OCI-LY7 (cell line): ENCODE measurements at regions not wholly inside any gene's neighbourhood (a gene's known extent, or its start where the extent isn't known, plus 50 kb on each side); places are given as distances from the start of the nearest gene placed in this dataset.

Experiments
- BruUV-seq: library from RNA; stranded (reverse); fragments of 400-500 nt; replicated peaks from 2 replicates; lab custom pipeline; 2021; lab: Mats Ljungman, UMichigan
- CTCF ChIA-PET: fragments of 300-600 bp; sonication (Branson Sonifier 250); formaldehyde crosslinking; loops from one replicate; lab custom pipeline; 2022; ENCODE audit warnings: antibody characterized with exemption; ENCODE audit not compliant: unreplicated experiment; lab: Charles Lee
- POLR2A ChIA-PET: fragments of 300-600 bp; sonication (Branson Sonifier 250); formaldehyde crosslinking; loops from one replicate; lab custom pipeline; 2022; ENCODE audit warnings: antibody characterized with exemption; lab: Charles Lee
- DNase-seq: peaks from one replicate; pipeline ENCODE4 v3.0.0-alpha.2; 2015; ENCODE audit warnings: low spot score
- H2AFZ ChIP-seq: fragments of 200-600 bp; sonication (generic), shearing (Covaris generic); 2 replicates; pipeline ENCODE4 v1.6.1; 2014; ENCODE audit warnings: mild to moderate bottlenecking, antibody characterized with exemption, low read length, moderate library complexity
- H3K27ac ChIP-seq: fragments of 200-600 bp; sonication (generic); 2 replicates; pipeline ENCODE4 v1.5.1; 2014; ENCODE audit warnings: mixed run types, low read depth, mild to moderate bottlenecking, moderate library complexity, low read length, inconsistent platforms; ENCODE audit not compliant: poor library complexity, severe bottlenecking
- H3K36me3 ChIP-seq: fragments of 200-600 bp; sonication (generic); 2 replicates; pipeline ENCODE4 v1.6.1; 2014; ENCODE audit warnings: mild to moderate bottlenecking, antibody characterized with exemption, low read length, moderate library complexity, mixed read lengths; ENCODE audit not compliant: insufficient read depth
- H3K4me1 ChIP-seq: fragments of 200-600 bp; sonication (generic); 2 replicates; pipeline ENCODE4 v1.5.1; 2014; ENCODE audit warnings: mild to moderate bottlenecking, low read length; ENCODE audit not compliant: insufficient read depth, poor library complexity, severe bottlenecking
- H3K4me2 ChIP-seq: fragments of 200-600 bp; sonication (generic); 2 replicates; pipeline ENCODE4 v1.6.1; 2014; ENCODE audit warnings: mild to moderate bottlenecking, low read length
- H3K4me3 ChIP-seq: fragments of 200-600 bp; sonication (generic); 2 replicates; pipeline ENCODE4 v1.5.1; 2014; ENCODE audit warnings: mild to moderate bottlenecking, low read depth, low read length; ENCODE audit not compliant: poor library complexity, severe bottlenecking
- H3K79me2 ChIP-seq: fragments of 200-600 bp; sonication (generic); 2 replicates; pipeline ENCODE4 v1.6.1; 2016; ENCODE audit warnings: low read depth, mild to moderate bottlenecking, low read length, moderate library complexity, mixed read lengths; ENCODE audit not compliant: insufficient read depth
- H3K9me2 ChIP-seq: fragments of 200-600 bp; sonication (generic); 2 replicates; pipeline ENCODE4 v1.6.1; 2016; ENCODE audit warnings: mild to moderate bottlenecking, low read length, mixed read lengths; ENCODE audit not compliant: insufficient read depth
- H3K9me3 ChIP-seq: fragments of 200-600 bp; sonication (generic); 2 replicates; pipeline ENCODE4 v1.6.1; 2014; ENCODE audit warnings: mild to moderate bottlenecking, mixed run types, low read length, mixed read lengths
- H4K20me1 ChIP-seq: fragments of 200-600 bp; sonication (generic); 2 replicates; pipeline ENCODE4 v1.6.1; 2014; ENCODE audit warnings: mild to moderate bottlenecking, antibody characterized with exemption, low read length, moderate library complexity, mixed read lengths; ENCODE audit not compliant: insufficient read depth
- EZH2phosphoT487 ChIP-seq: fragments of 200-600 bp; sonication (generic); IDR thresholded peaks from 2 replicates; pipeline ENCODE4 v1.6.1; 2018; ENCODE audit warnings: low read depth, borderline replicate concordance, mild to moderate bottlenecking, mixed run types, antibody characterized with exemption, low read length, moderate library complexity, mixed read lengths
- intact Hi-C: fragments of 100-400 bp; cut with micrococcal nuclease; formaldehyde crosslinking; loops from one replicate; pipeline ENCODE4 v1.10.0; 2022; ENCODE audit not compliant: unreplicated experiment
- TF ChIP-seq, protein P1 (sequence below): fragments of 200-600 bp; sonication (generic); conservative IDR thresholded peaks from 2 replicates; pipeline ENCODE4 v1.5.1; 2014; ENCODE audit warnings: mild to moderate bottlenecking, antibody characterized with exemption, low read length, moderate library complexity, mixed read lengths

DNA sequence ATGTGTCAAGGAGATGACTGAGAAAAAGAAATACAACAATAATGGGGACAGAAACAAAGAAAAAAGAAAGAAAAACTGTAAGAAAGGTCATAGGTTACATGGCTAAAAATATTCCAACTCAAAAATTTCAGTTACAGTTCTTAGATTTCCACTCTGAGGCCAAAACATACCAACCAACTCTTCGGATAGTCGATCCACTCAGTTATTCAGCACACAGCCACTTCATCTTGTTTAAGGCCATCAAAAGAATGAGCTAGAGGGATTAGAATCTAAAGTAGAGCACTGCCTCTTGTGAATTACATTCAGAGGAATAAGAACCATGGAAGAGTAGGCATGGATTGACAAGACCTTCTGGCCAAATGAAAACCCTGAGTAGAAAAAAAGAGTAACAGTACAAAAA, 277.0 kb downstream of the MRPL39 start:
- H3K4me2 ChIP-seq: no peak overlapping the region
- no peak overlapping the region for H2AFZ ChIP-seq
- ChIA-PET POLR2A (no interaction called here), CTCF (no interaction called here)
- no peaks in the 10 kb centered on the region for H3K4me1 ChIP-seq
- no peaks in the 10 kb centered on the region for H3K9me3 ChIP-seq
- H3K4me3 ChIP-seq: no peak overlapping the region
- no peaks in the 10 kb centered on the region for H4K20me1 ChIP-seq
- BruUV-seq: no TSS peak
- DNase-seq: no peak
- no peak for TF ChIP-seq EZH2phosphoT487
- TF ChIP-seq, protein P1, sequence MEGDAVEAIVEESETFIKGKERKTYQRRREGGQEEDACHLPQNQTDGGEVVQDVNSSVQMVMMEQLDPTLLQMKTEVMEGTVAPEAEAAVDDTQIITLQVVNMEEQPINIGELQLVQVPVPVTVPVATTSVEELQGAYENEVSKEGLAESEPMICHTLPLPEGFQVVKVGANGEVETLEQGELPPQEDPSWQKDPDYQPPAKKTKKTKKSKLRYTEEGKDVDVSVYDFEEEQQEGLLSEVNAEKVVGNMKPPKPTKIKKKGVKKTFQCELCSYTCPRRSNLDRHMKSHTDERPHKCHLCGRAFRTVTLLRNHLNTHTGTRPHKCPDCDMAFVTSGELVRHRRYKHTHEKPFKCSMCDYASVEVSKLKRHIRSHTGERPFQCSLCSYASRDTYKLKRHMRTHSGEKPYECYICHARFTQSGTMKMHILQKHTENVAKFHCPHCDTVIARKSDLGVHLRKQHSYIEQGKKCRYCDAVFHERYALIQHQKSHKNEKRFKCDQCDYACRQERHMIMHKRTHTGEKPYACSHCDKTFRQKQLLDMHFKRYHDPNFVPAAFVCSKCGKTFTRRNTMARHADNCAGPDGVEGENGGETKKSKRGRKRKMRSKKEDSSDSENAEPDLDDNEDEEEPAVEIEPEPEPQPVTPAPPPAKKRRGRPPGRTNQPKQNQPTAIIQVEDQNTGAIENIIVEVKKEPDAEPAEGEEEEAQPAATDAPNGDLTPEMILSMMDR: no peak
- H3K27ac ChIP-seq: no peak overlapping the region
- intact Hi-C loops: no loop called here
- no peaks in the 10 kb centered on the region for H3K79me2 ChIP-seq
- H3K36me3 ChIP-seq: no peaks in the 10 kb centered on the region
- H3K9me2 ChIP-seq: no peaks in the 10 kb centered on the region

GRCh38 chr21:25329227-25329825, 278.0 kb downstream of the MRPL39 start:
- no peak overlapping the region for H3K27ac ChIP-seq
- H2AFZ ChIP-seq: no peak overlapping the region
- H3K9me3 ChIP-seq: no peaks in the 10 kb centered on the region
- no peak for DNase-seq
- POLR2A ChIA-PET: interaction anchor here (0.6 to 1.0 kb wide), 3 partner anchors 22 to 305 kb away, joined by 3 to 5 read pairs (median 5); no protein-coding TSS in a partner anchor
- intact Hi-C loops: no loop called here
- H3K36me3 ChIP-seq: no peaks in the 10 kb centered on the region
- no peaks in the 10 kb centered on the region for H3K79me2 ChIP-seq
- TF ChIP-seq, protein P1: no peak
- H3K4me1 ChIP-seq: no peaks in the 10 kb centered on the region
- H3K4me3 ChIP-seq: no peak overlapping the region
- H4K20me1 ChIP-seq: no peaks in the 10 kb centered on the region
- no peaks in the 10 kb centered on the region for H3K9me2 ChIP-seq
- CTCF ChIA-PET: no interaction called here
- no TSS peak for BruUV-seq
- no peak overlapping the region for H3K4me2 ChIP-seq

DNA sequence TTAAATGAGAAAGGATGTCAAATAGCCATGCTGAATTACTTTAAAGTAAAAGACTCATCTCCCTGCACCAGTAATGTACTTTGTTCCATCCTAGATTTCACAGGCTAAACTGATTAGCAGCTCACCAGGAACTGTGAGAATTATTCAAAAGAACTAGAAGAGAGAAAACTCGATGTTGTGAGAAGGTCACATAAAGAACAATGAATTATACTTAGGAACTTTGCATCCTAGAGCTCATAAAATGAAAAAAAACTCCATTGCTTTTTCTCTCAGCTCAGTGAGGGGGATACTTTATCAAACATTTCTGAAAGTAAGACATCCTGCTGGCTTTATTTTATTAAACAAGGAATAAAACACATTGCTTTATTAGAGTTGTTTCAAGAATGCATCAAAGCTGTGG, 278.5 kb downstream of the MRPL39 start:
- intact Hi-C loops: no loop called here
- TF ChIP-seq EZH2phosphoT487: no peak
- TF ChIP-seq, protein P1: no peak
- Histone ChIP-seq H3K27ac (no peak overlapping the region), H3K9me2 (no peaks in the 10 kb centered on the region), H3K79me2 (no peaks in the 10 kb centered on the region), H3K4me1 (no peaks in the 10 kb centered on the region), H3K36me3 (no peaks in the 10 kb centered on the region), H2AFZ (no peak overlapping the region), H3K9me3 (no peaks in the 10 kb centered on the region), H4K20me1 (no peaks in the 10 kb centered on the region), H3K4me3 (no peak overlapping the region), H3K4me2 (no peak overlapping the region)
- CTCF ChIA-PET: no interaction called here
- no peak for DNase-seq
- POLR2A ChIA-PET: interaction anchor here (0.6 to 1.0 kb wide), 3 partner anchors 23 to 305 kb away, joined by 3 to 5 read pairs (median 5); no protein-coding TSS in a partner anchor
- BruUV-seq: no TSS peak
